Astrocyte (in vitro differentiated cells and primary cell): ENCODE measurements at regions not wholly inside any gene's neighbourhood (a gene's known extent, or its start where the extent isn't known, plus 50 kb on each side); places are given as distances from the start of the nearest gene placed in this dataset.

Source experiments
- CTCF ChIP-seq: IDR thresholded peaks from 2 replicates; pipeline ENCODE4 v1.5.1; 2011; ENCODE audit warnings: low read depth, mild to moderate bottlenecking, inconsistent platforms, low read length, moderate library complexity; ENCODE audit not compliant: insufficient read depth
- EZH2 ChIP-seq: IDR thresholded peaks from 2 replicates; pipeline ENCODE4 v1.6.1; 2012; ENCODE audit warnings: mild to moderate bottlenecking, low read length, inconsistent platforms; ENCODE audit not compliant: insufficient read depth

GRCh38 chrX:99973572-99974226, 436.4 kb downstream of the PCDH19 start:
- no peak for TF ChIP-seq CTCF
- no peak for TF ChIP-seq EZH2
